ENCODE measurements at regions not wholly inside any gene's neighbourhood (a gene's known extent, or its start where the extent isn't known, plus 50 kb on each side); places are given as distances from the start of the nearest gene placed in this dataset.

DNA sequence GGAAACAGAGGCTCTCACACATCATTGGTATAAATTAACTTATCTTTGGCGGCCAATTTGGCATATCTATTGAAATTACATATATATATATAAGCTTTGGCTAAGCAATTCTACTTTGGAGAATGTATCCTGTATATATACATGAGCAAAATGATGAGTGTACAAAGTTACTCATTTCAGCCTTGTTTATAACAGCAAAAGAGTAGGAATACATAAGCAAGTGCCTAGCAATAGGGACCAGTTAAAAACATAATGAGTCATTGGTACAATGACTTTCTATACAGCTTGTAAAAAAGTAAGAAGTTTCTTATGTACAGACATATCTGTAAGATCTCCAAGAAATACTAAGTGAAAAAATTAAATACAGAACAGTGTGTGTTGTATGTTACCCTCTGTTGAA lies 190.8 kb downstream of the LTN1 start:
- Histone ChIP-seq H3K4me3 (no peak overlapping the region), H3K36me3 (ENCODE audit: control insufficient read depth in 4 of 4, insufficient read depth in 4 of 4, low read length in 4 of 4) (no peaks in the 10 kb centered on the region), H3K27me3 (ENCODE audit: control insufficient read depth in 3 of 3, insufficient read depth in 3 of 3, low read length in 2 of 3) (no peaks in the 10 kb centered on the region), H3K27ac (ENCODE audit: low read depth in 1 of 2, low read length in 1 of 2) (no peak overlapping the region), H3K4me1 (ENCODE audit: control insufficient read depth in 5 of 5, insufficient read depth in 5 of 5, low read length in 5 of 5) (peaks cover 0 to 13% (median 0%) of the 10 kb centered on the region in 5 donors), H3K9ac (ENCODE audit: insufficient read depth in 1 of 2, low read length in 2 of 2) (no peak overlapping the region), H3K9me3 (ENCODE audit: control insufficient read depth in 4 of 4, insufficient read depth in 3 of 4, low read length in 3 of 4) (peaks cover 0 to 2% (median 0%) of the 10 kb centered on the region in 4 donors)
- no peak for DNase-seq
- no peak for ATAC-seq (ENCODE audit: insufficient read depth, low FRiP score)
- TF ChIP-seq, protein P1, sequence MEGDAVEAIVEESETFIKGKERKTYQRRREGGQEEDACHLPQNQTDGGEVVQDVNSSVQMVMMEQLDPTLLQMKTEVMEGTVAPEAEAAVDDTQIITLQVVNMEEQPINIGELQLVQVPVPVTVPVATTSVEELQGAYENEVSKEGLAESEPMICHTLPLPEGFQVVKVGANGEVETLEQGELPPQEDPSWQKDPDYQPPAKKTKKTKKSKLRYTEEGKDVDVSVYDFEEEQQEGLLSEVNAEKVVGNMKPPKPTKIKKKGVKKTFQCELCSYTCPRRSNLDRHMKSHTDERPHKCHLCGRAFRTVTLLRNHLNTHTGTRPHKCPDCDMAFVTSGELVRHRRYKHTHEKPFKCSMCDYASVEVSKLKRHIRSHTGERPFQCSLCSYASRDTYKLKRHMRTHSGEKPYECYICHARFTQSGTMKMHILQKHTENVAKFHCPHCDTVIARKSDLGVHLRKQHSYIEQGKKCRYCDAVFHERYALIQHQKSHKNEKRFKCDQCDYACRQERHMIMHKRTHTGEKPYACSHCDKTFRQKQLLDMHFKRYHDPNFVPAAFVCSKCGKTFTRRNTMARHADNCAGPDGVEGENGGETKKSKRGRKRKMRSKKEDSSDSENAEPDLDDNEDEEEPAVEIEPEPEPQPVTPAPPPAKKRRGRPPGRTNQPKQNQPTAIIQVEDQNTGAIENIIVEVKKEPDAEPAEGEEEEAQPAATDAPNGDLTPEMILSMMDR (IDR thresholded peaks at IDR 0.05; ENCODE audit: control extremely low read depth, extremely low read depth) = no peak
- 91 to 92% methylated on average over 1 of the region's 1 CpG for WGBS, 2 donors

DNA sequence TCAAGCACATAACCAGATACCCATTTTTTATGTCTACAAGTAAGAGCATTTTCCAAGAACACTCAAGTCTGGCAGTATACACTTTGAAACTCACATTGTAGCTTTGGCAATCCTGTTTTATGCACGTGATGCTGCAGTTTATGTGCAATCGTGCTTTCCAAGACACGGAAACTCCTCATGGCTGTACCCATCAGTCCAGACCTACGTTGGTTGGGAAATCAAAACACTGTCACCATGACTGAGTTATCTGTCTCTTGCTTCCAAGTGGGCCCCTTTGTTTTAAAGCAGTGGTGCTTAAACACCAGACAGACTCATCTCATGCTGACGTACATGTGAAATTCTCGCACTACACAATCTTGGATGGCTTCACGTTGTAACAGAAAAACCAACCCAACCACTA lies 192.8 kb downstream of the LTN1 start:
- ATAC-seq (ENCODE audit: insufficient read depth, low FRiP score) (no peak), DNase-seq (no peak)
- no peaks in the 10 kb centered on the region for H3K27me3 ChIP-seq (ENCODE audit: control insufficient read depth in 3 of 3, insufficient read depth in 3 of 3, low read length in 2 of 3)
- H3K9me3 ChIP-seq (ENCODE audit: control insufficient read depth in 4 of 4, insufficient read depth in 3 of 4, low read length in 3 of 4) = peaks cover 0 to 2% (median 0%) of the 10 kb centered on the region in 4 donors
- peak overlapping the region; percentile 4 for H3K4me3 ChIP-seq
- WGBS, 2 donors = 93 to 94% methylated on average over 7 of the region's 7 CpGs
- H3K4me1 ChIP-seq (ENCODE audit: control insufficient read depth in 5 of 5, insufficient read depth in 5 of 5, low read length in 5 of 5) = peaks cover 0 to 4% (median 0%) of the 10 kb centered on the region in 5 donors
- H3K36me3 ChIP-seq (ENCODE audit: control insufficient read depth in 4 of 4, insufficient read depth in 4 of 4, low read length in 4 of 4) = no peaks in the 10 kb centered on the region
- no peak overlapping the region for H3K9ac ChIP-seq (ENCODE audit: insufficient read depth in 1 of 2, low read length in 2 of 2)
- TF ChIP-seq, protein P1 (IDR thresholded peaks at IDR 0.05; ENCODE audit: control extremely low read depth, extremely low read depth) = no peak
- H3K27ac ChIP-seq (ENCODE audit: low read depth in 1 of 2, low read length in 1 of 2) = no peak overlapping the region

DNA sequence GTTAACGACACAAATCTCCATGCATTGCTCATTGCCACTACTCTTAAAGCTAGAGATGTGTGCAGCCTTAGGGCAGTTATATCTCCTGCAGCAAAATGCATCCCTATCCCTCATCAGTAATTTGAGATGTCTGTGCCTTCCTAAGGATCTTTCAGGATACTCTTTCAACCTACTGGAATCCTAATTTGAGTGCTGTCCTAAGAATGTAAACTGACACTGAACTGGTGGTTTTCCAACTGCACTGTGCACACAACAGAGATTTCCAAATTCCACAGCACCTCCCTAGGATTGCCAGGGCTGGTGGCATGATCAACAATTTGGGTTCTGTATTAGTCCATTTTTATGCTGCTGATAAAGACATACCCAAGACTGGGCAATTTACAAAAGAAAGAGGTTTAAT lies 193.9 kb downstream of the LTN1 start:
- Histone ChIP-seq H3K27ac (ENCODE audit: low read depth in 1 of 2, low read length in 1 of 2) (no peak overlapping the region), H3K9ac (ENCODE audit: insufficient read depth in 1 of 2, low read length in 2 of 2) (no peak overlapping the region), H3K9me3 (ENCODE audit: control insufficient read depth in 4 of 4, insufficient read depth in 3 of 4, low read length in 3 of 4) (peaks cover 0 to 2% (median 0%) of the 10 kb centered on the region in 4 donors), H3K36me3 (ENCODE audit: control insufficient read depth in 4 of 4, insufficient read depth in 4 of 4, low read length in 4 of 4) (no peaks in the 10 kb centered on the region), H3K4me1 (ENCODE audit: control insufficient read depth in 5 of 5, insufficient read depth in 5 of 5, low read length in 5 of 5) (peaks cover 0 to 3% (median 0%) of the 10 kb centered on the region in 5 donors), H3K27me3 (ENCODE audit: control insufficient read depth in 3 of 3, insufficient read depth in 3 of 3, low read length in 2 of 3) (no peaks in the 10 kb centered on the region), H3K4me3 (no peak overlapping the region)
- DNase-seq (peak in 1 of 3 donors; percentile 53), ATAC-seq (ENCODE audit: insufficient read depth, low FRiP score) (no peak)
- 83 to 85% methylated on average over 1 of the region's 1 CpG for WGBS, 2 donors
- TF ChIP-seq, protein P1 (IDR thresholded peaks at IDR 0.05; ENCODE audit: control extremely low read depth, extremely low read depth) = no peak

DNA sequence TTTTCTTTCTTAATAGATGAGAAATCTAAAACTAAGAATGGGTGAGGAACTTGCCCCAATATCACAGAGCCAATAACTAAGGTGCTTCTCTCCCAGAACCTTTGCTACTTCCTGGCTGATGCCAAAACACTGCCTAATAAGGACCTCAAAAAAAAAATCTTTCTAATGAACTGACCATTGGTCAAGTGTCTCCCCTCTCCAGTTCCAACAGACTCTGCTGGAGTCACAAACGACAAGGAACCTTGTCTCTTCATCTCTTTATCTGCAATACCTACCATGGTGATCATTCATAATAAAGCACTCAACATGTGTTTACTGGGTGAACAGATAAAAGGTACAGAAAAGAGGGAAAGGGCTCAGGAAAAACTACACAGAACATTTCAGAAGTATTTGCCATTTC lies 197.4 kb downstream of the LTN1 start:
- H3K4me3 ChIP-seq = no peak overlapping the region
- H3K36me3 ChIP-seq (ENCODE audit: control insufficient read depth in 4 of 4, insufficient read depth in 4 of 4, low read length in 4 of 4) = no peaks in the 10 kb centered on the region
- TF ChIP-seq, protein P1 (IDR thresholded peaks at IDR 0.05; ENCODE audit: control extremely low read depth, extremely low read depth) = no peak
- H3K27me3 ChIP-seq (ENCODE audit: control insufficient read depth in 3 of 3, insufficient read depth in 3 of 3, low read length in 2 of 3) = no peaks in the 10 kb centered on the region
- DNase-seq (no peak), ATAC-seq (ENCODE audit: insufficient read depth, low FRiP score) (no peak)
- H3K27ac ChIP-seq (ENCODE audit: low read depth in 1 of 2, low read length in 1 of 2) = no peak overlapping the region
- no peak overlapping the region for H3K9ac ChIP-seq (ENCODE audit: insufficient read depth in 1 of 2, low read length in 2 of 2)
- peaks cover 0 to 2% (median 0%) of the 10 kb centered on the region in 4 donors for H3K9me3 ChIP-seq (ENCODE audit: control insufficient read depth in 4 of 4, insufficient read depth in 3 of 4, low read length in 3 of 4)
- peaks cover 0 to 7% (median 2%) of the 10 kb centered on the region in 5 donors for H3K4me1 ChIP-seq (ENCODE audit: control insufficient read depth in 5 of 5, insufficient read depth in 5 of 5, low read length in 5 of 5)
- WGBS, 2 donors = 56 to 75% methylated on average over 1 of the region's 1 CpG

Measured in lung (tissue), 11 donors.